ENCODE measurements at regions not wholly inside any gene's neighbourhood (a gene's known extent, or its start where the extent isn't known, plus 50 kb on each side); places are given as distances from the start of the nearest gene placed in this dataset.

DNA sequence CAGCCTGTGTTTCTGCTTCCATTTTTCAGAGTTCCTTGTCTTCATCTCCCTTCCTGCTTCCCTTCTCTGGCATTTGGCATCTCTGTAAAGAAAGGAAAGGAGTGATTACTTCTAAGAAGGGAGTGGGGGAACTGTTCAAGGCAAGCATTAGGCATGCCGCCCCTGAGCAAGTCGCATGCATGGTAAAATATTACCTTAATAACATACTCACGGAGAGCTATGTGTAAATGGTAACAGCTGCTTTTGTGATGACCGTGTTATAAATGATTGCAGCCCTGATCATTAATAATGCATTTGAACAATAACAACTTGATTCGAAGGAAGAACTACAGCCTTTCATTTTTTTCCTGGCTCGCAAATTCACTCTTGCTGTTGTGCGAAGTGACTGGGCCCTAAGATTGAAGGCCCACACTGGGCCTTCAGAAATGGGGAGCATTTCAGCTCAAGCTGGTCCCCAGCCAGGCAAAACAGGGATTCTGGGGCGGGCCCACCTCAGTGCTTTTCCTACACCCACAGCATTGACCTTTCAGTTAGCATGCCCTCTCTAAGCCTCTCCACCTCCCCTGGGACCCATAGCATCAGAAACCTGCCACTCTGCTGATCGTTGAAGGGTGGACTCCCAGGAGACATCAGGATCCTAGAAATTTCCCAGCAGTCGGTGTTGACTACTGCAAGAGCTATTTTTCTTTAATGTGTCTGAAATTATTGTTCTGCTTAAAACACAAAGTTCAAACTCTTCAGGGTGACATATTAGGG, 263.0 kb upstream of the CADM1 start:
- BruUV-seq (replicated peaks) = no TSS peak
- POLR2A ChIA-PET = no interaction called here
- TF ChIP-seq, protein P1, sequence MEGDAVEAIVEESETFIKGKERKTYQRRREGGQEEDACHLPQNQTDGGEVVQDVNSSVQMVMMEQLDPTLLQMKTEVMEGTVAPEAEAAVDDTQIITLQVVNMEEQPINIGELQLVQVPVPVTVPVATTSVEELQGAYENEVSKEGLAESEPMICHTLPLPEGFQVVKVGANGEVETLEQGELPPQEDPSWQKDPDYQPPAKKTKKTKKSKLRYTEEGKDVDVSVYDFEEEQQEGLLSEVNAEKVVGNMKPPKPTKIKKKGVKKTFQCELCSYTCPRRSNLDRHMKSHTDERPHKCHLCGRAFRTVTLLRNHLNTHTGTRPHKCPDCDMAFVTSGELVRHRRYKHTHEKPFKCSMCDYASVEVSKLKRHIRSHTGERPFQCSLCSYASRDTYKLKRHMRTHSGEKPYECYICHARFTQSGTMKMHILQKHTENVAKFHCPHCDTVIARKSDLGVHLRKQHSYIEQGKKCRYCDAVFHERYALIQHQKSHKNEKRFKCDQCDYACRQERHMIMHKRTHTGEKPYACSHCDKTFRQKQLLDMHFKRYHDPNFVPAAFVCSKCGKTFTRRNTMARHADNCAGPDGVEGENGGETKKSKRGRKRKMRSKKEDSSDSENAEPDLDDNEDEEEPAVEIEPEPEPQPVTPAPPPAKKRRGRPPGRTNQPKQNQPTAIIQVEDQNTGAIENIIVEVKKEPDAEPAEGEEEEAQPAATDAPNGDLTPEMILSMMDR (IDR thresholded peaks at IDR 0.05; ENCODE audit: insufficient read depth in 1 of 2, low read depth in 1 of 2, low read length in 1 of 2, severe bottlenecking in 1 of 2, unreplicated experiment in 1 of 2) = no peak

DNA sequence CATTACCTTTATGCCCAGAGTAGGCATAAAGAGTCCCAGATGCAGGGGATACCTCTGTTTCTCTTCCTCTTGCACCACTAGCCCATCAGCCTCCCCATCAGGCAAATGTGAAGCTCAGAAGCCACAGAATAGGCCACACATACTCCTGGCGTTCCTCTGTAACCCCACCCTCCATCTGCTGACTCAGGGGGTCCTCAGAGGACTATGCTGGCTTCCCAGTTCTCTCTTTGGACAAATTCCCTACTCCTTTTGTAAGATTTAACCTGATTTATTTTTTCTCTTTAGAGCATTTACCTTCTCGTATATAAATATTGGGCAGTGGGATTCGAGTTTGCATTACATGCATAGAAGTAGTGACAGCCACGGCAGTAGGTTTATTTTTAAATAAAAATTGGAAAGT, 262.3 kb upstream of the CADM1 start:
- TF ChIP-seq, protein P1 (IDR thresholded peaks at IDR 0.05; ENCODE audit: insufficient read depth in 1 of 2, low read depth in 1 of 2, low read length in 1 of 2, severe bottlenecking in 1 of 2, unreplicated experiment in 1 of 2) = no peak
- H3K4me3 Mint-ChIP-seq (ENCODE audit: unreplicated experiment) = no peak overlapping the region
- no peak overlapping the region for H3K27ac Mint-ChIP-seq (ENCODE audit: unreplicated experiment)
- peaks cover 2% of the 10 kb centered on the region; the same call in 1 of the 2 replicates for H3K27me3 ChIP-seq (replicated peaks; ENCODE audit: control insufficient read depth, insufficient read depth, low read length)
- H3K27me3 Mint-ChIP-seq (ENCODE audit: insufficient read depth, unreplicated experiment) = peaks cover 18% of the 10 kb centered on the region
- DNase-seq = no peak
- no TSS peak for BruUV-seq (replicated peaks)
- no peaks in the 10 kb centered on the region for H3K4me1 Mint-ChIP-seq (ENCODE audit: low read depth, unreplicated experiment)
- no peaks in the 10 kb centered on the region for H3K36me3 Mint-ChIP-seq (ENCODE audit: insufficient read depth, unreplicated experiment)
- H3K36me3 ChIP-seq (ENCODE audit: control insufficient read depth, insufficient read depth, low read length) = no peaks in the 10 kb centered on the region
- no peaks in the 10 kb centered on the region for H3K4me1 ChIP-seq
- H3K9me3 Mint-ChIP-seq (ENCODE audit: unreplicated experiment) = no peaks in the 10 kb centered on the region
- intact Hi-C loops (cut with micrococcal nuclease; ENCODE audit: unreplicated experiment) = no loop called here
- ChIA-PET POLR2A (no interaction called here), CTCF (no interaction called here)
- H3K4me3 ChIP-seq (ENCODE audit: low read depth, low read length) = no peak overlapping the region
- no peaks in the 10 kb centered on the region for H3K9me3 ChIP-seq

More for the DNA sequence above, 263.0 kb upstream of the CADM1 start:
- H3K27me3 ChIP-seq (replicated peaks; ENCODE audit: control insufficient read depth, insufficient read depth, low read length) = peaks cover 2% of the 10 kb centered on the region; the same call in 1 of the 2 replicates
- Mint-ChIP-seq H3K27me3 (ENCODE audit: insufficient read depth, unreplicated experiment) (peaks cover 20% of the 10 kb centered on the region), H3K27ac (ENCODE audit: unreplicated experiment) (no peak overlapping the region), H3K36me3 (ENCODE audit: insufficient read depth, unreplicated experiment) (no peaks in the 10 kb centered on the region), H3K4me1 (ENCODE audit: low read depth, unreplicated experiment) (no peaks in the 10 kb centered on the region), H3K4me3 (ENCODE audit: unreplicated experiment) (no peak overlapping the region), H3K9me3 (ENCODE audit: unreplicated experiment) (no peaks in the 10 kb centered on the region)
- H3K36me3 ChIP-seq (ENCODE audit: control insufficient read depth, insufficient read depth, low read length) = no peaks in the 10 kb centered on the region
- H3K9me3 ChIP-seq = no peaks in the 10 kb centered on the region
- CTCF ChIA-PET = no interaction called here
- H3K4me3 ChIP-seq (ENCODE audit: low read depth, low read length) = no peak overlapping the region
- intact Hi-C loops (cut with micrococcal nuclease; ENCODE audit: unreplicated experiment) = no loop called here
- DNase-seq = no peak
- no peaks in the 10 kb centered on the region for H3K4me1 ChIP-seq

DNA sequence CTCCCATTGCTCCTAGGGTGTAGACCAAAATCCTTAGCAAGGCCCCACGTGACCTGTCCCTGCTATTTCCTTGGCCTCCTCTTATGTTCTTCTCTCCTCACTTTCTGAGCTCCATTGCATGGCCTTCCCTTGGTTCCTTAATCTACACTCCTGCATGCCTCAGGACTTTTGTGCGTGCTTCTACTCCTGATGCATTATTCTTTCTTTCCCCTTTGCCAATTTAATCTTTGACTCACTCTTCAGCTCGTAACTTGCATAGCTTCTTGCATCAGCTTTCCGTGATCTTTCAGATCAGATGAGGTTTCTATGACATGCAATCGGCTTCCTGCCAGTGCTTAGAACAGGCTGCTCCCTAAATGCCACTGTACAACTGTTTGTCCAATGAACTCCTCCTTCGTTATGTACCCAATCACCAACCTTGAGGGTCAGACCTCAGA, 261.6 kb upstream of the CADM1 start:
- no peak overlapping the region for H3K27ac Mint-ChIP-seq (ENCODE audit: unreplicated experiment)
- intact Hi-C loops (cut with micrococcal nuclease; ENCODE audit: unreplicated experiment) = no loop called here
- H3K9me3 Mint-ChIP-seq (ENCODE audit: unreplicated experiment) = no peaks in the 10 kb centered on the region
- H3K36me3 Mint-ChIP-seq (ENCODE audit: insufficient read depth, unreplicated experiment) = no peaks in the 10 kb centered on the region
- no peaks in the 10 kb centered on the region for H3K4me1 ChIP-seq
- no peak overlapping the region for H3K4me3 Mint-ChIP-seq (ENCODE audit: unreplicated experiment)
- no TSS peak for BruUV-seq (replicated peaks)
- TF ChIP-seq, protein P1 (IDR thresholded peaks at IDR 0.05; ENCODE audit: insufficient read depth in 1 of 2, low read depth in 1 of 2, low read length in 1 of 2, severe bottlenecking in 1 of 2, unreplicated experiment in 1 of 2) = no peak
- CTCF ChIA-PET = no interaction called here
- POLR2A ChIA-PET = no interaction called here
- H3K27me3 Mint-ChIP-seq (ENCODE audit: insufficient read depth, unreplicated experiment) = peaks cover 11% of the 10 kb centered on the region
- no peak overlapping the region for H3K4me3 ChIP-seq (ENCODE audit: low read depth, low read length)
- no peaks in the 10 kb centered on the region for H3K4me1 Mint-ChIP-seq (ENCODE audit: low read depth, unreplicated experiment)
- DNase-seq = no peak
- no peaks in the 10 kb centered on the region for H3K36me3 ChIP-seq (ENCODE audit: control insufficient read depth, insufficient read depth, low read length)
- H3K9me3 ChIP-seq = no peaks in the 10 kb centered on the region
- H3K27me3 ChIP-seq (replicated peaks; ENCODE audit: control insufficient read depth, insufficient read depth, low read length) = peaks cover 2% of the 10 kb centered on the region; the same call in 1 of the 2 replicates

All from Caco-2 (cell line).